Stimulated activated memory B cell treated with anti-CD40 and anti-IgM and Interleukin-4, amounts not matched to agents 10 μg/mL and 1 μg/mL and 100 μg/mL, for 72 hours (primary cell): ENCODE measurements at regions not wholly inside any gene's neighbourhood (a gene's known extent, or its start where the extent isn't known, plus 50 kb on each side); places are given as distances from the start of the nearest gene placed in this dataset.

Source experiments
- ATAC-seq: fragments of 150-1000 bp; cut with Tn5 transposase; 2 replicates; pipeline ENCODE4 v1.10.0; 2021
- H3K27ac Mint-ChIP-seq: one replicate; pipeline ENCODE4 v1.8.0; 2022; ENCODE audit warnings: mild to moderate bottlenecking, mixed read lengths
- H3K27me3 Mint-ChIP-seq: one replicate; pipeline ENCODE4 v1.8.0; 2022; ENCODE audit warnings: mixed read lengths
- H3K36me3 Mint-ChIP-seq: one replicate; pipeline ENCODE4 v1.8.0; 2022; ENCODE audit warnings: mixed read lengths
- H3K4me1 Mint-ChIP-seq: one replicate; pipeline ENCODE4 v1.8.0; 2022; ENCODE audit warnings: mixed read lengths
- H3K4me3 Mint-ChIP-seq: one replicate; pipeline ENCODE4 v1.8.0; 2022; ENCODE audit warnings: mild to moderate bottlenecking, moderate library complexity, mixed read lengths
- H3K9me3 Mint-ChIP-seq: one replicate; pipeline ENCODE4 v1.8.0; 2022; ENCODE audit warnings: mixed read lengths

DNA sequence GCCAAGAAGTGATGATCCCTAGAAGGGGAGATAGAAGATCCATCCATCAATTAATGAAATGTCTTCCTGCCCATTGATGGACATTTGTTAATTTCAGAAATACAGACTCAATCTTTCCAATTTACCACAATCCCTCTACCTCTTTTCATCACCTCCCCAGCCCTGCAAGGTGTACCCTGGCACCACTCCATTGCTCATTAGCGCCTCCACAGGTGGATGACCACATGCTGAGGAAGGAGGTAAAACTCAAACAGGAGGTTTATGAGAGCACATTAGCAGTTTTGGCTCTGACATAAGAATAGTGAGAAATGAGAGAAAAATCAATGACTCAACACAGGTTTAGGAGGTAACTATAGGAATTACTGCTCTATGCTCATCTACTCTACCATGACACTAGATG lies 208.0 kb downstream of the C1D start:
- no peak overlapping the region for H3K4me3 Mint-ChIP-seq
- no peaks in the 10 kb centered on the region for H3K36me3 Mint-ChIP-seq
- H3K9me3 Mint-ChIP-seq, result no peaks in the 10 kb centered on the region
- H3K27me3 Mint-ChIP-seq, result peaks cover 24% of the 10 kb centered on the region
- no peak overlapping the region for H3K27ac Mint-ChIP-seq
- no peaks in the 10 kb centered on the region for H3K4me1 Mint-ChIP-seq
- no peak for ATAC-seq

DNA sequence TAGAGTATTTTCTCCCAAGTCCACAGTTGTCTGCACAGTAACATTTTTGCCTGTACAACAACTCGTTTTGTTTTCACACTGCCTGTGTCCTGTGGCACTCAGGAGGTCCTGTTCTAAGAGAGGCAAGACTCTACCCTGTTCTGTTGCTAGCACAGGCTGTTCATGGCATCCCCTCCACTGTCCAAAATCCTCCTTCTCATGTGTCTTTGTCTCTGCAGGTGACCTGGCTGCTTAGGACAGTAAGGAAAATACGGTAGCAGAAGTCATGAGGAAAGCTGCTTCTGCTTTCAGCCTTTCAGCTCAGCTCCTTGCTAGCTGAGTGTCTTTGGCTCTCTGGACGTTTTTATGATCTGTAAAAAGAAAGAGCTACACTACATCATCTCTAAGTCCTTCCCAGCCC lies 205.9 kb downstream of the C1D start:
- H3K9me3 Mint-ChIP-seq, result no peaks in the 10 kb centered on the region
- H3K27me3 Mint-ChIP-seq, result peaks cover 8% of the 10 kb centered on the region
- H3K36me3 Mint-ChIP-seq, result no peaks in the 10 kb centered on the region
- ATAC-seq, result no peak
- no peak overlapping the region for H3K4me3 Mint-ChIP-seq
- no peak overlapping the region for H3K27ac Mint-ChIP-seq
- no peaks in the 10 kb centered on the region for H3K4me1 Mint-ChIP-seq

DNA sequence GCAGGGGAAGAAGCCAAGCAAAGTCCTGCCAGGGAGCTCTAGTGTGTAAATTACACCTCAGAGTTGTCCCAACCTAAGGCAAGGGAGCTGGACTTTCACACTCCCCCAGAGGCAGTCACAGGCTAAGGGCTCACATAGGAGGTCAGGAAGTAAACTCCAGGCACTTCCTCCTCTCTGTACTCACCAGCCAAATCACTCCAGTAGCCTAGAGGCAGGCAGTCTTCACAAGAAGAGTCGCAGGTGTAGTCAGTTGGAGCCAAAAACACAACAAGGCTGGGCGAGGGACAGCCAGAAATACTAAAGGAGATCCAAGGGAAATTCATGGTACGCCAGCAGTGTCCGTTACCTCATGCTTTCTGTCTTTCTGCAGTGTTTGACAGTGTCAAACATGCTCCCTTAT lies 205.0 kb downstream of the C1D start:
- no peaks in the 10 kb centered on the region for H3K36me3 Mint-ChIP-seq
- ATAC-seq, result no peak
- H3K27me3 Mint-ChIP-seq, result no peaks in the 10 kb centered on the region
- no peaks in the 10 kb centered on the region for H3K4me1 Mint-ChIP-seq
- H3K9me3 Mint-ChIP-seq, result no peaks in the 10 kb centered on the region
- H3K27ac Mint-ChIP-seq, result no peak overlapping the region
- H3K4me3 Mint-ChIP-seq, result no peak overlapping the region

DNA sequence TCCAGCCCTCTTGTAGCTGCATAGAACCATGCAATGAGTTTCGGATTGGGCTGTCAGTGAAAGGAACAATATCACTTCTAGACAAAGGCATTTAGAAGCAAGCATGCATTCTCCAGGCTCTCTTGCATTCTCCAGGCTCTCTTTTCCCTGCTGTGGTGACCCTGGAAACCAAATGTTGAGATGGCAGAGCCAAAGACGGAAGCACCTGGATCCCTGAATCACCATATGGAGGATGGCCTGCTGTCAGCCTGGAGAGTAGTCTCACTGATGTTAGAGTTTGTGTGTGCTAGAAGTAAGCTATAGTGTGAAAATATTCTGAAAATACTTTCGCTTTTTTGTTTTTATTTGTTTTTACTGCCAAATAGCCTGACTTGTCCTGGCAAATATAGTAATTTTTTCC lies 203.9 kb downstream of the C1D start:
- no peaks in the 10 kb centered on the region for H3K4me1 Mint-ChIP-seq
- no peaks in the 10 kb centered on the region for H3K36me3 Mint-ChIP-seq
- no peak overlapping the region for H3K27ac Mint-ChIP-seq
- no peak overlapping the region for H3K4me3 Mint-ChIP-seq
- no peaks in the 10 kb centered on the region for H3K27me3 Mint-ChIP-seq
- no peaks in the 10 kb centered on the region for H3K9me3 Mint-ChIP-seq
- no peak for ATAC-seq

DNA sequence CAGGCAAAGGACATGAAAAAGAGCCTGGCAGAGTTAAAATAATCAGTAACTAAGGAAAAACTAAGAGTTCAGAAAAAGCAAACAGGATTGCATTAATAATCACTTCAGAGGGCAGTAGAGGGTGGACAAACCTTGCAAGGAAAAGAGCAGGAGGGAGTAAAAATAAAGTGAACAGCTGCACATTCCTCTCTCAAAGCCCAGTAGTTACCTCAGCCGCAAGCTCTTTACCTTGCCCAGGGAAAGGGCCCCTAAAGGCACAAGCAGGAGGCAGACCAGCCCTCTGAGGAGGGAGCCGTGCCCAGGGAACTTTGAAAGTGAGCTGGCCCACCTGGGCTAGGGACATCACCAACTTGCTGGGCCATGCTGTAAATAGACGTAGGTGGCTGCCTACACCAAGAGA lies 196.9 kb downstream of the C1D start:
- Mint-ChIP-seq H3K27me3 (no peaks in the 10 kb centered on the region), H3K9me3 (no peaks in the 10 kb centered on the region), H3K4me1 (no peaks in the 10 kb centered on the region), H3K27ac (no peak overlapping the region), H3K4me3 (no peak overlapping the region), H3K36me3 (no peaks in the 10 kb centered on the region)
- ATAC-seq, result no peak

DNA sequence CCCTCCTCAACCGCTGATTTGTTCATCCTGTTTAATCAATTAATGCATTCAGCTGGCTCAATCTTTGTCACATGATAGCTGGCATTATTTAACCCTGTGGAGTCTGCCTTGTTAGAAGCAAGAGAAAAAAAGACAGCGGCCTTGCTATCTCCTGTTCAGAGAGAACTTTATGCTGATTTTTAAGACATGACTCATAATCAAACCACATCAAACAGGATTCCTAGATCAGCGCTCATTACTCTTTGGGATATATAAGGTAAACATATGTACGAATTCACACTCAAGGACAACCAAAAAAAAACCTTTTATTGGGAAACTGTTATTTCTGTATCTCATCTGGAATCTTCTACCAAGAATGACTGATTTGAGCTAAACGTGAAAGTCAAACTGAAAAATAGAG lies 195.1 kb downstream of the C1D start:
- no peaks in the 10 kb centered on the region for H3K9me3 Mint-ChIP-seq

DNA sequence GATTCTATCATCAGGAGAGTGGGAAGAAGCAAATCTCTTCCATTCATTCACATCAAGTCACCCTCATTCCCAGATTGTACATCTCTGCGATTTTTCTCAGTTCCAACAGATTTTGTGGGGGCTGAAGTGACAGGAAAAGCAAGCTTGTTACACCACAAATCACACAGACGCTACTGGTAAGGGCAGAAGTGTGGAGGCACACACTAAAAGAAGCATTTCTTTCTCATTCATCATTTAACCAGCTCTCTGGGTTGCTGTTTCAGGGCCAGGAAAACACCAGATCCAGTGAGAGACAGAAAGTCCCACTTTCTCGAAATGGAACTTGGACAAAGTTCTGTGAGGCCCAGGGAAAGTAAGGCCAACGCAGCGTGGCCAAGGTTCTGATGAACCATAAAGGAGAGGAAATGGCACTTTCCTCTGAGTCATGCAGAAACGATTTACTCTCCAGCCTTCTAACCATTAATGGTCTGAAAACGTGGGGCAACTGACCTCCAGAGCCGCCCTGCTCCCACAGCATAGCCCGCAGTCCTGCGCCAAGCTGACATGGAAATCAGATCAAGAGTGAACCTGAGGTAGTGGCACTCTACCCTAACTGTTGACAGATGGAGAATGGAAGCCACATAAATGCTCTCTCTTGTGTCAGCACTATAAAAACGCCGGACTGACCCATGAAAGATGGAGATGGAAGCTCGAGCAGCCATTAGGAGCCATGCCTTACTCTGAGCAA lies 191.0 kb downstream of the C1D start:
- no peaks in the 10 kb centered on the region for H3K4me1 Mint-ChIP-seq
- H3K27ac Mint-ChIP-seq, result no peak overlapping the region

More for the DNA sequence above, 195.1 kb downstream of the C1D start:
- Mint-ChIP-seq H3K36me3 (no peaks in the 10 kb centered on the region), H3K27me3 (no peaks in the 10 kb centered on the region), H3K4me1 (no peaks in the 10 kb centered on the region), H3K4me3 (no peak overlapping the region), H3K27ac (no peak overlapping the region)
- ATAC-seq, result no peak

DNA sequence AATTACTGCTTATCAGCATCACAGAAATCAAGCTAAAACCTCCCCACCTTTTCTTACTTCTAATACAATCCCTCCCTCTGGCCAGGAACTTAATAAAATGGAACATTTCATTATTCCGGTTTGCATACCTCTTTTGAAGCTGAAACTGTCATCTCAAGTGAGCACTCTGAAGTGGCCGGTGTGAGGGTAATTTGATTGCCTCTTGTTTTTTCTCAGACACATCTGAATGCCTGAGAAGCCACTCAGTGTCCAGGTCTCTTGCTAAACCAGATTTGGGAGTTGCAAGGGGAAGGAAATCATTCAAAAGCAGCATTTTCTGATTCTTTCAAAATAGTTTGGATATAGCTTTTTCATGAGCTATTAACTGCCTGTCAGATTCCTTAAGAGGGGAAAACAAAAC lies 190.3 kb downstream of the C1D start:
- Mint-ChIP-seq H3K4me3 (no peak overlapping the region), H3K27me3 (peaks cover 27% of the 10 kb centered on the region), H3K27ac (no peak overlapping the region)

More for the DNA sequence above, 191.0 kb downstream of the C1D start:
- peak; percentile 31 for ATAC-seq
- Mint-ChIP-seq H3K9me3 (no peaks in the 10 kb centered on the region), H3K27me3 (peaks cover 24% of the 10 kb centered on the region), H3K36me3 (no peaks in the 10 kb centered on the region), H3K4me3 (no peak overlapping the region)

DNA sequence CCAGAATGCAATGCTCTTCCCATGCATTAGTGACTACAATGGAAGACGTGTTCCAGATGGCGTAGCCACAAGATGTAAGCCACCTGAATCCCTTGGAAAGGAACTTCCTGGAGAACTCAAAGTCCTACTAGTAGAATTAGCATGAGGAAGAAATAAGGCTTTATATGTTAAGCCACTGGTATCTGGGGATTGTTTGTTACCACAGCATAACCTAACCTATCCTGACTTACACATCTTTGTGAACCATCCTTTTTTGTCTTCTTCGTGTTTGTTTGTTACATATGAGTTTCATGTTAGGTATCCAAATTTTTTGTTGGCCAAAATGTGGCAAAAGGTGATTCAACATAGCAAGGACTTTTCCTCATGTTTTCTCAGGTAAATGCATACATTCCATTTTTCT lies 188.9 kb downstream of the C1D start:
- Mint-ChIP-seq H3K36me3 (no peaks in the 10 kb centered on the region), H3K27ac (no peak overlapping the region), H3K4me3 (no peak overlapping the region), H3K27me3 (peaks cover 27% of the 10 kb centered on the region), H3K9me3 (no peaks in the 10 kb centered on the region), H3K4me1 (no peaks in the 10 kb centered on the region)
- no peak for ATAC-seq

More for the DNA sequence above, 190.3 kb downstream of the C1D start:
- Mint-ChIP-seq H3K9me3 (no peaks in the 10 kb centered on the region), H3K4me1 (no peaks in the 10 kb centered on the region), H3K36me3 (no peaks in the 10 kb centered on the region)
- no peak for ATAC-seq

DNA sequence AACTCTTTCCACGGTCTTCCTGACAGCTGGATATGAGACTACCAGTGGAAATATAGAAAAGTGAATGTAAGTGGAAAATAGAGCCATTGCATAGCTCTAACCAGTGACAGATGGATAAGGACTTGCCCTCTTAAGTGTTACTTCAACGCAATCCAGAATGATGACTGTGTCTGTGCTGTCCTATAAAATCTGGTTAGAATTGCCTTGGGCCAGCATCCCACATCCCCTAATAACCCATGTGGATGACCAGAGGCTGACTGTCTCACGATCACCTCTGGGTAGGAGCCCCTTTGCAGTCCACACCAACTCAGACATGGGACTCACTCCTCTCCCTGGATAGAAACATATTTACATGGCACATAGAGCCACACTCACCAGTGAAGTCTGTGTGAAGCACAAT lies 186.6 kb downstream of the C1D start:
- ATAC-seq, result no peak
- H3K4me3 Mint-ChIP-seq, result no peak overlapping the region
- no peaks in the 10 kb centered on the region for H3K4me1 Mint-ChIP-seq
- no peak overlapping the region for H3K27ac Mint-ChIP-seq
- no peaks in the 10 kb centered on the region for H3K36me3 Mint-ChIP-seq
- H3K9me3 Mint-ChIP-seq, result no peaks in the 10 kb centered on the region
- H3K27me3 Mint-ChIP-seq, result peaks cover 27% of the 10 kb centered on the region

DNA sequence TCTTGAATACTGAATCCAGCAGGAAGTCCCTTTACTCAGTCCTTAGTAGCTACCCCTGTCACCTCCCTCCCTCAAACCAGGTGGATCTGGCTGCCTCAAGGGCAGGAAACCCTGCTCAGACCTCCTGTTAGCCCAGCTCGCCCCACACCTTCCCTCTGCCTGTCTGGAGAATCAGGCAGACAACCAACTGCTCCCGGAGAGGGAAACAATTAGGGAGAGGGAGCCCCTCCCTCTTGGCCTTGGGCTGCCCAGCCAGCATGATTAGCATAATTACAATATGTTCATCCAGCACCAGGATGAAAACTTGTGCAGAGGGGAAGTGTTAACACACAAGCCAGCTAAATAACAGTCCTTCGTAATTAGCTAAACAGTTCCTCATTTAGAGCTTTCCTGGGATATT lies 185.5 kb downstream of the C1D start:
- Mint-ChIP-seq H3K27ac (no peak overlapping the region), H3K27me3 (peaks cover 27% of the 10 kb centered on the region), H3K9me3 (no peaks in the 10 kb centered on the region), H3K4me3 (no peak overlapping the region), H3K36me3 (no peaks in the 10 kb centered on the region), H3K4me1 (no peaks in the 10 kb centered on the region)
- no peak for ATAC-seq

DNA sequence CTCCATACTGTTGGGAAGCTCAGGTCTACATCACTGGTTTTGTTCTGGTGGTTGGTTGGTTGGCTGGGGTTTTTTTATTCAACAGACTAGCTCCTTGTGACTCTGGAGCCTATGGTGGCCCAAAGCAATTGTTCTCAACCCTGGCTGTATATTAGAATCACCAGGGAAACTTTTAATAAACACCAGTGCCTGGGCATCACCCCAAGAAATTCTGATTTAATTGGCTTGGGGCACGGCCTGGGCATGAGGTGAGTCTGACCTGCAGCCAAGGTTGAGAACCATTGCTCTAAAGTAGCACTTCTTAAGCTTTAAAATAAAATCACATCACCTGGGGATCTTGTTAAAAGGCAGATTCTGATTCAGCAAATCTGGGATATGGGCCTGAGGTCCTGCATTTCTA lies 184.1 kb downstream of the C1D start:
- no peak for ATAC-seq
- no peaks in the 10 kb centered on the region for H3K4me1 Mint-ChIP-seq

DNA sequence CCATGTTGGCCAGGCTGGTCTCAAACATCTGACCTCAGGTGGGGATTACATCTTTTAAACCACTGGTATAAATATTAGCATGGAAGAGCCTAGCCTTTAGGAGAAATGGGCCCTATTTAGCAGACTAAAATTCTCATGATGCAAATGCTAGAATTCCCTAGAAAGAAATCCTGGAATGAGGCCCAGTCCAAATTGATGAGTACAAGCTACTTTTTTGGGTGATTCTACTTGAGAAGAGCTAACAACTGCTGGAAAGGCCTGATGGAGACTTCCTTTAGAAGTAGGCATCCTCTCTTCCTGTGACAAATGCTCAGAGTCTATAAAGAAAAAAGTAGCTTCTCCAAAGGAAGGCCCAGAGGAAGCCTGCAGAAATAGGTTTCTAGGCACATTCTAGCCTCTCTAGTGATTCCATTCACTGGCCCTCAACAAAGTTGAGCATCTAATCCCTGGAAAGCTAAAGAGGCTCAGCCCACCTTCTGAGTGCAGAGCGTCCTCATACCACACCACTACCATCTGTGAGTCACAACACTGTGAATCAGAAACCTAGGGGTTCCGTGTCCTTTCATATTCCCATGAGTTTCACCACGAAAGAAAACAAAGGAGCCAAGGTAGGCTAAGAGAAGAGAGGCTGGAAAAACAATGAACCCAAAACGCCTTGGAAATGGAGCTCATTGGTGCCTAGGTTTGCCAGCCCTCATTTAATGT lies 183.1 kb downstream of the C1D start:
- H3K27me3 Mint-ChIP-seq, result peaks cover 22% of the 10 kb centered on the region
- H3K4me3 Mint-ChIP-seq, result no peak overlapping the region
- ATAC-seq, result no peak
- H3K36me3 Mint-ChIP-seq, result no peaks in the 10 kb centered on the region
- no peaks in the 10 kb centered on the region for H3K4me1 Mint-ChIP-seq
- H3K9me3 Mint-ChIP-seq, result no peaks in the 10 kb centered on the region
- H3K27ac Mint-ChIP-seq, result no peak overlapping the region

More for the DNA sequence above, 184.1 kb downstream of the C1D start:
- Mint-ChIP-seq H3K27ac (no peak overlapping the region), H3K4me3 (no peak overlapping the region), H3K9me3 (no peaks in the 10 kb centered on the region), H3K27me3 (peaks cover 27% of the 10 kb centered on the region), H3K36me3 (no peaks in the 10 kb centered on the region)

DNA sequence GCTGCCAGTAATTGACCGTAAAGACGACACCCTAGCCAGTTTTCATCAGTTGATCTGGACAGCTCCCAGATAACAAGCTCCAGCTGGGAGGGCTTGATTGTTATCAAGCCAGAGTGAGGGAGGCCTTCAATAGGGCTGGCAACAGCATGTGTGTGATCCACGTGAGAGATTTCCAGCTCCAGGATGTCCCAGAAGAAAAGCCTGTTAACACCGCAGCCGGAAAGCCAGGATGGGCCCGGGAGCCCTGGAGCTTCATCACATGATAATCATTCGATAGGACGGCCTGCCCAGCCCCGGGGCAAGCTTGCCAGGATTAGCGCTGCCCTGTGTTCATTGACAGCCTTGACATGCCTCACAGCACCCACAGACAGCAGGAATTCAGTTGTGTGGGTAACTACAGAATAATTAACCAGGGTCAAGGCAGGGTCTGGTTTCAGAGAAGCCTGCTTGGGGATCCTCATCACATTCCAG lies 182.5 kb downstream of the C1D start:
- no peak for ATAC-seq
- Mint-ChIP-seq H3K4me3 (no peak overlapping the region), H3K27ac (no peak overlapping the region), H3K36me3 (no peaks in the 10 kb centered on the region), H3K27me3 (peaks cover 16% of the 10 kb centered on the region), H3K9me3 (no peaks in the 10 kb centered on the region), H3K4me1 (no peaks in the 10 kb centered on the region)

DNA sequence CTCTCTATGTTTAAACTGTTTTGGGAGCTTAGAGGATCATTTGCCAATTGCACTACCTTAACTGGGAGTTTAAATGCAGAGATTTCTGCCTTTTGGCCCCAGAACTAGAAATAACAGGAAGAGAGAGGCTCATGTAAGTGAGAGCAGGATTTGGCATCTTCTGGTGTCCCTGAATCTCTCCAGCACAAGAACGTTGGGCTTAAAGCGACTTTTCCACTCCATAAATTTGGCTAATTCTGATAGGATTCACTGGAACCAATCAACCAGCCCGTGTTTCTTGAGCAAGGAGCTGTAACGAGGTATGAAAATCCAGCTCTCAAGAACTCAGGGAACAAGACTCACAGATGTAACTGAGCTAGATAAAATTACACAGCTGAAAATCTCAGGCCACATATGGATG lies 181.0 kb downstream of the C1D start:
- Mint-ChIP-seq H3K27me3 (peaks cover 3% of the 10 kb centered on the region), H3K27ac (no peak overlapping the region), H3K36me3 (no peaks in the 10 kb centered on the region), H3K9me3 (no peaks in the 10 kb centered on the region), H3K4me3 (no peak overlapping the region), H3K4me1 (no peaks in the 10 kb centered on the region)
- no peak for ATAC-seq
